GM12873 (cell line): ENCODE measurements at regions not wholly inside any gene's neighbourhood (a gene's known extent, or its start where the extent isn't known, plus 50 kb on each side); places are given as distances from the start of the nearest gene placed in this dataset.

ENCODE experiments used
- TF ChIP-seq, protein P1 (sequence below): IDR thresholded peaks from 2 replicates; pipeline ENCODE4 v1.5.1; 2012; ENCODE audit warnings: low read depth, mild to moderate bottlenecking, moderate library complexity, low read length, control low read depth; ENCODE audit not compliant: insufficient read depth; ENCODE audit errors: missing control alignments

DNA sequence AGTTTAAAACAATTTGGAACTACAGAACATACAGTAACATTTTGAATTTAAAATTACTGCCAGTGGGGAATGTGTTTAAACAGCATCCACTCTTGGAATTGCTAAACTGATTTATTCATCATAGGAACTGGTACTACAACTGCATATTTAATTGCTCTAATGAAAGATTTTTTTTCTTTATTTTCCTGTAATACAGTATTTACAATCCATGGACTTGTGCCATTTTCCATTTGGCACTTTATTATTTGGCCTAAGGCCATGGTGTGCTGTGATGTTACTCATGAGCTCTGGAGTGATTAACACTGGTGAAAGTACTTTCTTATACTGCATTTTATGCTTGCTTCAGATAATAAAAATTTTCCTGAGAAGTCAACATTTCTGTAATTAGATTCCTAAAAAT lies 69.7 kb upstream of the NUDT6 start:
- TF ChIP-seq, protein P1, sequence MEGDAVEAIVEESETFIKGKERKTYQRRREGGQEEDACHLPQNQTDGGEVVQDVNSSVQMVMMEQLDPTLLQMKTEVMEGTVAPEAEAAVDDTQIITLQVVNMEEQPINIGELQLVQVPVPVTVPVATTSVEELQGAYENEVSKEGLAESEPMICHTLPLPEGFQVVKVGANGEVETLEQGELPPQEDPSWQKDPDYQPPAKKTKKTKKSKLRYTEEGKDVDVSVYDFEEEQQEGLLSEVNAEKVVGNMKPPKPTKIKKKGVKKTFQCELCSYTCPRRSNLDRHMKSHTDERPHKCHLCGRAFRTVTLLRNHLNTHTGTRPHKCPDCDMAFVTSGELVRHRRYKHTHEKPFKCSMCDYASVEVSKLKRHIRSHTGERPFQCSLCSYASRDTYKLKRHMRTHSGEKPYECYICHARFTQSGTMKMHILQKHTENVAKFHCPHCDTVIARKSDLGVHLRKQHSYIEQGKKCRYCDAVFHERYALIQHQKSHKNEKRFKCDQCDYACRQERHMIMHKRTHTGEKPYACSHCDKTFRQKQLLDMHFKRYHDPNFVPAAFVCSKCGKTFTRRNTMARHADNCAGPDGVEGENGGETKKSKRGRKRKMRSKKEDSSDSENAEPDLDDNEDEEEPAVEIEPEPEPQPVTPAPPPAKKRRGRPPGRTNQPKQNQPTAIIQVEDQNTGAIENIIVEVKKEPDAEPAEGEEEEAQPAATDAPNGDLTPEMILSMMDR, result no peak

GRCh38 chr4:122992641-122993040 lies 70.2 kb upstream of the NUDT6 start:
- TF ChIP-seq, protein P1, result no peak

DNA sequence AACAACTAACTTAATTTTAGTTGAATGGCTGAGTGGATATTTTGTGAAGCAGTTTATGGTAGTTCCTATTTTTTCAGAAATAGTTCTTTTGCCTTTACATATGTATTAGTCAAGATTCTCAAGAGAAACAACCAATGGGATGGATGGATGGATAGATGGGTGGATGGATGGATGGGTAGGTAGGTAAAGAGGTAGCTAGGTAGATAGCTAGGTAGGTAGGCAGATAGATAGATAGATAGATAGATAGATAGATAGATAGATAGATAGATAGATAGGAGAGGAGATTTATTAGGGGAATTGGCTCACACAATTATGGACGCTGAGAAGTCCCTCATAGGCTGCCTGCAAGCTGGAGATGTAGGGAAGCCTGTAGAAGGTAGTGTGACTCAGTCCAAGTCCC lies 74.0 kb upstream of the NUDT6 start:
- TF ChIP-seq, protein P1, result no peak

- TF ChIP-seq, protein P1, result no peak
Measured at GRCh38 chr4:122997463-122998101, 75.2 kb upstream of the NUDT6 start.

GRCh38 chr4:123007679-123008078 lies 85.3 kb upstream of the NUDT6 start:
- TF ChIP-seq, protein P1, result no peak

DNA sequence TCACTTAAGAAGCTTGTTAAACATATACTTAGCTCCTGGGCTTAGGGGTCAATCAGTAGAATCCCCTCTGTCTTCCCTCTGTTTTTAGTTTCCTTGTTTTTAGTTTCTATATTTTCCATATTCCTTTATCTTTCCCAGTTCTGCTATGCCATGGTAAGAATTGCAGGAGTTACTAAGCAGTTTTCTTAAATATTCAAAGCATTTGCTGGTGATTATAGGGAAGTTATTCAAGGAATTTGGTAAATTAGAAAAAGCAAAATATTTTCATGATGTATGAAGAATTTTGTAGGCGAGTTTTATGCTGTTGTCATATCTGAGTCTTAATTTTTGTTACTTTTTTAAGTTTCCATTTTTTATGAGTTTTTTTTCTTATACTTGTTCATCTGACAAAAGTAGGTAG lies 91.6 kb upstream of the NUDT6 start:
- TF ChIP-seq, protein P1, result no peak

DNA sequence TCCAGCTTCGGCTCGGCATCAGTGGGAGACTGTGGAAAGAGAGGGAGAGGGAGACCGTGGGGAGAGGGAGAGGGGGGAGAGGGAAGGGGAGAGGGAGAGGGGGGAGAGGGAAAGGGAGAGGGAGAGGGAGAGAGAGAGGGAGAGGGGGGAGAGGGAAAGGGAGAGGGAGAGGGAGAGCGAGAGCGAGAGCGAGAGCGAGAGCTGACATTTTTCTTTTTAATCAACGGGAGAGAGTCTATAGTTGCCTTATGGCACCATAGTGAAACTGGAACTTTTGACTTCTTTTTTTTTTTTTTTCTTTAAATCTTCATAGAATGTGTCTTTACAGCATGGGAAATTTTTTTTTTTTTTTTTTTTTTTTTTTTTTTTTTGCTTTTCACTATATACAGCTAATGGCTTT lies 94.7 kb upstream of the NUDT6 start:
- TF ChIP-seq, protein P1, result no peak
